GM21423 (cell line): ENCODE measurements at regions not wholly inside any gene's neighbourhood (a gene's known extent, or its start where the extent isn't known, plus 50 kb on each side); places are given as distances from the start of the nearest gene placed in this dataset.
"Not testable (repeated sequence)": the region's sequence is repeated elsewhere in the genome, so short reads cannot be mapped to it uniquely, and the experiment has no call there.

Source experiments
- ATAC-seq: cut with Tn5 transposase; IDR thresholded peaks from one replicate; pipeline ENCODE4 v1.9.1; 2021; ENCODE audit warnings: mild to moderate bottlenecking, moderate library complexity; ENCODE audit not compliant: unreplicated experiment

GRCh38 chr10:64103750-64104470, 582.7 kb downstream of the REEP3 start:
- ATAC-seq: no peak

GRCh38 chr10:64109926-64110495, 588.8 kb downstream of the REEP3 start:
- ATAC-seq: no peak

- no peak for ATAC-seq
These were observed 591.6 kb downstream of the REEP3 start for GRCh38 chr10:64112701-64113355.

- ATAC-seq: no peak
These were observed 592.2 kb downstream of the REEP3 start for GRCh38 chr10:64113375-64113774.

- ATAC-seq: no peak
These were observed 592.6 kb downstream of the REEP3 start for GRCh38 chr10:64113792-64114191.

- ATAC-seq: no peak
These were observed 594.3 kb downstream of the REEP3 start for GRCh38 chr10:64115471-64115870.

- ATAC-seq: no peak
These were observed 594.9 kb downstream of the REEP3 start for GRCh38 chr10:64115908-64116643.

- ATAC-seq: no peak
These were observed 595.5 kb downstream of the REEP3 start for GRCh38 chr10:64116707-64117106.

GRCh38 chr10:64118736-64119135, 597.5 kb downstream of the REEP3 start:
- ATAC-seq: no peak

- ATAC-seq: not testable (repeated sequence)
These were observed 599.2 kb downstream of the REEP3 start for GRCh38 chr10:64120301-64120980.

GRCh38 chr10:64130152-64130551, 609.0 kb downstream of the REEP3 start:
- no peak for ATAC-seq

GRCh38 chr10:64134676-64135075, 613.5 kb downstream of the REEP3 start:
- ATAC-seq: no peak

- ATAC-seq: no peak
These were observed 621.2 kb downstream of the REEP3 start for GRCh38 chr10:64142395-64142794.

GRCh38 chr10:64148607-64149006, 627.4 kb downstream of the REEP3 start:
- ATAC-seq: no peak

GRCh38 chr10:64156166-64156565, 635.0 kb downstream of the REEP3 start:
- no peak for ATAC-seq

- no peak for ATAC-seq
These were observed 637.4 kb downstream of the REEP3 start for GRCh38 chr10:64158551-64158950.

- ATAC-seq: no peak
These were observed 639.0 kb downstream of the REEP3 start for GRCh38 chr10:64159910-64160872.

- ATAC-seq: no peak
These were observed 649.6 kb downstream of the REEP3 start for GRCh38 chr10:64170791-64171190.

- no peak for ATAC-seq
These were observed 652.6 kb downstream of the REEP3 start for GRCh38 chr10:64173826-64174225.
